H54 (cell line): ENCODE measurements at regions not wholly inside any gene's neighbourhood (a gene's known extent, or its start where the extent isn't known, plus 50 kb on each side); places are given as distances from the start of the nearest gene placed in this dataset.

ENCODE experiments used
- DNase-seq: peaks from one replicate; pipeline ENCODE4 v3.0.0; 2011; ENCODE audit warnings: low spot score, mixed read lengths; ENCODE audit not compliant: insufficient read length
- FAIRE-seq: peaks from 3 replicates; lab custom pipeline; 2011; peaks lifted over from hg19 to GRCh38; lab: Jason Lieb, UNC
- POLR2A ChIP-seq: IDR thresholded peaks from 2 replicates; pipeline ENCODE4 v1.6.1; 2011; ENCODE audit warnings: low read depth, mild to moderate bottlenecking, low read length

GRCh38 chr16:9480503-9480902 lies 389.1 kb downstream of the HAPSTR1 start:
- FAIRE-seq, result no peak
- no peak for TF ChIP-seq POLR2A
- DNase-seq, result no peak

GRCh38 chr16:9481747-9482730 lies 390.6 kb downstream of the HAPSTR1 start:
- FAIRE-seq (no peak), DNase-seq (no peak)
- no peak for TF ChIP-seq POLR2A

DNA sequence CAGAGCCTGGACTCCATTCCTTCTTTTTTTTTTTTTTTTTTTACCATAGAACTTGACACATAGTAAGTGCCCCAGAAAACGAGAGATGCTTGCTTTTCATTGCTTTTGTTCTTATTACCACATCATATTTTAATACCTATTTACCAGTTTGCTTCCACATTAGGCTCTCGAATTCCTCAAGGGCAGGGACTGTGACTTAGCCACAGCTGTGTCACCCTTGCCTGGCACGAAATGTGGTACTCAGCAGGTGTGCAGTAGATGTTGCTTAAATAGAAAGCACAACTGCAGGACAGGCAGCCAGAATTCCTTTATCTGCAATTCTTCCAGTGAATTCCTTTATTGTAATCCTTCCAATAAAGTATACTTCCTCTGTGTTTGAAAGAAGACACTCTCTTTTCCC lies 393.0 kb downstream of the HAPSTR1 start:
- DNase-seq (no peak), FAIRE-seq (no peak)
- TF ChIP-seq POLR2A, result no peak

- FAIRE-seq (no peak), DNase-seq (no peak)
- TF ChIP-seq POLR2A, result no peak
Observed at GRCh38 chr16:9484881-9485280, 393.4 kb downstream of the HAPSTR1 start.

DNA sequence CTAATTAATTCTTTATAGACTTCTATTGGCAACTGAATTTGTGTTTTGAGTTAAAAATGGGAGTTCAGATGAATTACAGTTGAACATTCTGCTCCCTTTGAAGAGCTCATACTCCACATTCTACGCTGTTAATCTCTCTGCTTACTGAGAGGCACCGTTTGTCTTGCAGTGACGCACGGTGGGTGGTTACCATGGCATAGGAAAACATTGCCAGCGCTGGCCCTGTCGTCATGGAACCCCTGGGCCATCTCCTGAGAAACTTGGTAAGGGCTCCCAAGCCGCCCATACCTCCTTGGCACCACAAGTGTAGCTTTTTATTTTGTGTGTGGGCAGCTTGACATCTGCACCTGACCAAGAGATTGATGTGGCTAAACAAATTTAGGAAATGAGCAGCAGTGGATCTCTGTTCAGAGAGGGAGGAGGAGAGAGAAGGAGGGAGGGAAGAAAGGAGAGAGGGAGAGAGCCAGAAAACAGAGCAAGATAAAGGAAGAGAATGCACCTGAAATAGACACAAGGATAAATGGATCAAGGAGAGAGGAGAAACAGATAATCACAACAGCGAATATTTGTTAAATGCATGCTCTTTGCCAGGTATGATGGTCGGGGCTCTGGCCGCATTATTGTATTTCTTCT lies 398.5 kb downstream of the HAPSTR1 start:
- FAIRE-seq (no peak), DNase-seq (no peak)
- TF ChIP-seq POLR2A, result no peak

DNA sequence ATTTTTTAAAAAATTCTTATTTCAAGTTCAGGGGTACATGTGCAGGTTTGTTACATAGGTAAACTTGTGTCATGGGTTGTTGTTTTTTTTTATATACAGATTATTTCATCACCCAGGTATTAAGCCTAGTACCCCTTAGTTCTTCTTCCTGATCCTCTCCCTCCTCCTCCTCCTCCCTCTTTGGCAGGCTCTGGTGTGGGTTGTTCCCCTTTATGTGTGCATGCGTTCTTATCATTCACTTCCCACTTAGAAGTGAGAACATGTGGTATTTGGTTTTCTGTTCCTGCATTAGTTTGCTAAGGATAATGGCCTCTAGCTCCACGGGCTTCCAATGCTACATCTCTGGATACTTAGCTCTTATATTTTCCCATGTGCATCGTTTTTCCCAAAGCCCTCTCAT lies 404.4 kb downstream of the HAPSTR1 start:
- TF ChIP-seq POLR2A, result no peak
- DNase-seq, result no peak
- no peak for FAIRE-seq

- DNase-seq (no peak), FAIRE-seq (no peak)
- no peak for TF ChIP-seq POLR2A
Observed at GRCh38 chr16:9497750-9498149, 406.3 kb downstream of the HAPSTR1 start.

DNA sequence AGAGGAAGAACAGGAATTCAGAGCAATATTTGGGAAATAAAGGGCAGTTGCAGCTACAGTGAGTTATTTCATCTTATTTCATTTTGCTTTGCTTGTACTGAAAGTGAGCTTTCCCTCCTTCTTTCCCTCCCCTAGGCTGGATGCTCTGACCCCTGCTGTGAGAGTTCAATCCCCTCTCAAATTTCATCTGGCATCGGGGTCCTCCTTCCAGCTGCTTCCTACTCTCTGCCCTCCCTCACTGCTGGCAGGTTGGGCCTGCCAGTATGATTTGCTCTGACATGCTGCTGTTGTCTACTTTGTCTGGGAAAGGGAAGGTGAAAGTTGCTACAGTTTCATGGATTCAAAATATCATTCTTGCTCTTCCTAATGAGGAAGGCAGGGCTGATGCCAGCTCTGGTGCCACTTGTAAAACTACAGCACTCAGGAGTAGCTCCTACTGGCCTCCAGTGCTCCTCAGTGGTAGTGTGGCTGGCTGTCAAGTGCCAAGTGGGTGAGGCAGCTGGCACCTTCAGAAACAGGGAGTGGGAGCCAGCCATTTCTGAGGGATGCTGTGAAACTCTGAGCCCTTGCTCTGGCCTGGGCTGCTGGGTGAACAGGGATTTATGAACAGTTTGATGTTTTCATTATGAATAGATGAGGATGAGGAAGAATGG lies 408.6 kb downstream of the HAPSTR1 start:
- TF ChIP-seq POLR2A, result no peak
- DNase-seq (no peak), FAIRE-seq (no peak)

- no peak for DNase-seq
- FAIRE-seq, result no peak
- TF ChIP-seq POLR2A, result no peak
Observed at GRCh38 chr16:9500872-9501271, 409.4 kb downstream of the HAPSTR1 start.

DNA sequence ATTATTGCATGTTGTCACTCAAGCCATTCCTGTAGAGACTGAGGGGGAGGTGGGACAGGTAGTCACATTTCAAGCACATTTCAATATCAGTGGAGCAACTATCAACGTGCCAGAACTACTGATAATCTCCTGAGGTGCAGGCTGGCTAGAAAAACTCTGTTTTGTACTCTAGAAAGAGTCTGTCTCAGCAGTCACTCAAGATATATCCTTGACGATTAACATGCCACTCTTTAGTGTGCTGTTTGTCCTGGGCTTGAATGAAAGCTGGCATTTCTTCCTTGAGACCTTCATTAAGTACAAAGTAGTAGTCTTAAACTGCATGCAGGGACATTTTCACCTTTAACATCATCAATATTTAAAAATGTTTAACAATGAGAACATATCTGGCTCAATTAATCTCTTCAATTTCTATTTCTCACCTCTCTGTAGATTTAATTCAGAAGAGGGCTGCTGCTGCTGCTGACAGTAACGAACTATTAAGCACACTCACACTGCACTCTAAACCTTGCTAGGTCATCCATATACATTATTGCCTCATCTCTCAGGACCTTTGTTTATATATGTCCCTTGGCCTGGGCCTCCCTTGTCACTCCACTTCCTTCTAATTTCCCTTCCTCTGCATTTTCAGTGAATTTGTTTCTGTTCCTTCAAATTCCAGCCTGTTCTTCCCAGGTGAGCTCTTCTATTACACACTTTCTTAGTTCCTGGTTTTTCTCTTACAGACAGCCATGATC lies 412.0 kb downstream of the HAPSTR1 start:
- DNase-seq, result no peak
- FAIRE-seq, result no peak
- TF ChIP-seq POLR2A, result no peak

DNA sequence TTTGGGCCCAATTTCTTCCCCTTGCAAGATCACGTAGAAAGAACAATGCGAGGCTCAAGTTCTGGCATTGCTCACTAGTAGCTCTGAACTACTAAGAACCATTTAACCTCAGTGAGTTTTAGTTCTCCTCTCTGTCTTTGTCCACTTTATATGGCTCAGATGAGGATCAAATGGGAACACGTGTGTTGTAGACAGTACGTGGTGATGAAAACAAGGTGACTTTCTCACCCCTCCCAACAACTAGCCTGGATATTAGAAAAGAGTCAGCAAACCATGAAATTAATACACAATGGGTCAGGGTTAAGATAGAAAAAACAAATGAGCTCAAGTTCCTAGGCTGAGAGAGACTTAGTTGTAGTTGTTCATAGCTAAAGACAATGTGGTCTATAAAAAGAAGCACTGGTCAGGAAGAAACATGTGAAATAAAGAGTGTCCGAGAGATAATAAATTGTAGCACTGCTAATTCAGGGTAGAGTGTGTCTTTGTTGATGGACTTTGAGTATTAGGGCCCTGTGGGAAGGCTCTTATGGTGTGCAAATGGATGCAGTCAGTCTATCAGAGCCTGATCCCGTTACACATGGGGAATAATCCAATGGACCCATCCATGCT lies 417.0 kb downstream of the HAPSTR1 start:
- no peak for TF ChIP-seq POLR2A
- FAIRE-seq, result no peak
- no peak for DNase-seq

DNA sequence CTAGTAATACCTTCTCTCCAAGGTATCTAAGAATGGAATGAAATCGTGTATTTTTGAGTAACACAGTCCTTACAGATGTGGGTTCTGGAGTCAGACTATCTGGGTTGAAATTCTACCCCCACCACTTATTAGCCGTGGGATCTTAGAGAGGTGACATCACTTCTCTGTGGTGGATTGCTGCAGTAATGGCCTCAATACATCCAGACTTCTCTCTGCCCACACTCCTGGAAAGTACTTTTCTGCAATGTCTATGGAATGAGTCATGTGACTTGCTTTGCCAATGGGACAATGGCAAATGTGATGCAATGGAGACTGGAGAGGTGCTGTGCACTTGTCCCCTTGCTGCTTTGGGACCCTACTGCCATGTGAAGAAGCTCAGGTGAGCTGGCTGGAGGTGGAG lies 418.2 kb downstream of the HAPSTR1 start:
- FAIRE-seq (no peak), DNase-seq (no peak)
- TF ChIP-seq POLR2A, result no peak

GRCh38 chr16:9511389-9511788 lies 419.9 kb downstream of the HAPSTR1 start:
- FAIRE-seq (no peak), DNase-seq (no peak)
- no peak for TF ChIP-seq POLR2A
